Mucosa of rectum (tissue), 2 donors: ENCODE measurements at regions not wholly inside any gene's neighbourhood (a gene's known extent, or its start where the extent isn't known, plus 50 kb on each side); places are given as distances from the start of the nearest gene placed in this dataset.

Experiments used
- H3K27ac ChIP-seq, 2 donors: one replicate each; pipeline ENCODE4 v1.7.0; 2013; ENCODE audit warnings: inconsistent platforms in 2 of 2, low read depth in 2 of 2, low read length in 2 of 2
- H3K27me3 ChIP-seq, 2 donors: one replicate each; pipeline ENCODE4 v1.7.0; 2013; ENCODE audit warnings: low read length in 2 of 2; ENCODE audit not compliant: control insufficient read depth in 2 of 2, insufficient read depth in 2 of 2
- H3K36me3 ChIP-seq, 2 donors: one replicate each; pipeline ENCODE4 v1.7.0; 2013; ENCODE audit warnings: low read length in 2 of 2; ENCODE audit not compliant: control insufficient read depth in 2 of 2, insufficient read depth in 2 of 2
- H3K4me1 ChIP-seq, 2 donors: one replicate each; pipeline ENCODE4 v1.7.0; 2013; ENCODE audit warnings: low read length in 2 of 2, mild to moderate bottlenecking in 1 of 2; ENCODE audit not compliant: control insufficient read depth in 2 of 2, insufficient read depth in 2 of 2
- H3K4me3 ChIP-seq, 2 donors: one replicate each; pipeline ENCODE4 v1.7.0; 2013; ENCODE audit warnings: low read length in 2 of 2
- H3K9ac ChIP-seq, 2 donors: one replicate each; pipeline ENCODE4 v1.7.0; 2013; ENCODE audit warnings: low read length in 2 of 2, low read depth in 1 of 2, mild to moderate bottlenecking in 1 of 2
- H3K9me3 ChIP-seq, 2 donors: one replicate each; pipeline ENCODE4 v1.7.0; 2013; ENCODE audit warnings: low read length in 2 of 2; ENCODE audit not compliant: control insufficient read depth in 2 of 2
- donor health status: healthy.
- donor health status: Normal muscosa, but diverticular disease.

- Histone ChIP-seq H3K27me3 (peaks cover 0 to 3% of the 10 kb centered on the region in 2 donors), H3K27ac (no peak overlapping the region), H3K9me3 (no peaks in the 10 kb centered on the region), H3K4me1 (no peaks in the 10 kb centered on the region), H3K4me3 (no peak overlapping the region), H3K9ac (no peak overlapping the region), H3K36me3 (no peaks in the 10 kb centered on the region)
Observed at GRCh38 chr1:48164571-48164970, 57.9 kb upstream of the SLC5A9 start.

DNA sequence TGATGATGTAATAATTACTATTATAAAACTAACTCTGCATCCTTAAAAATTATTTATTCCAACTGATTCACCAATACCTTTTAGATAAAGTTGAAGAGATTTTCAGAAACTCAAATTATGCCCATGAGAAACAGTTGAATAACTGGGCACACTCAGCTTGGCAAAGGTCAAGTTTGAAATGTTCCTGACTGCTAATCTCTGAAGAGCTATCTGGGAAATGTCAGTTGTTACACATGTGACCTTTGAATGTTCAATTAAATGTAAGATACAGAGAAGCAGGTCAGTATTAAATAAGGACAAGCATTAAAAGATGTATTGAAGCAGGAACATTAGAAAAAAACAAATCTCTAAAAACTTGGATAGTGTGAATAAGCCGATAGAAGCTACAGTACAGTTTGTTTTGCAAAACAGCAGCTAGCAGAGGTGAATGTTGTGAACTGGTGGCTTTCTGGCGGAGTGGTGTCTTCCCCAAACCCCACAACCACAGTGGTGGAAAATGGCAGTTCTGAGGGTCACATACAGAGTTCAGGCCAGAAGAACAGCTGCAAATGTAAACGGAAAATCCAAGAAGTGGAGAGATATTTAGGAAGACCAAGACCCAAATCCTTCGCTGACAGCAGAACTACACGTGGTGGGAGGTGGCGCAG is 61.9 kb upstream of the SLC5A9 start:
- H3K9me3 ChIP-seq: no peaks in the 10 kb centered on the region
- H3K27ac ChIP-seq: no peak overlapping the region
- no peaks in the 10 kb centered on the region for H3K36me3 ChIP-seq
- H3K27me3 ChIP-seq: peaks cover 0 to 3% of the 10 kb centered on the region in 2 donors
- H3K4me1 ChIP-seq: no peaks in the 10 kb centered on the region
- H3K9ac ChIP-seq: no peak overlapping the region
- no peak overlapping the region for H3K4me3 ChIP-seq

GRCh38 chr1:48139275-48139674 is 83.2 kb upstream of the SLC5A9 start:
- no peaks in the 10 kb centered on the region for H3K27me3 ChIP-seq
- H3K9ac ChIP-seq: no peak overlapping the region

DNA sequence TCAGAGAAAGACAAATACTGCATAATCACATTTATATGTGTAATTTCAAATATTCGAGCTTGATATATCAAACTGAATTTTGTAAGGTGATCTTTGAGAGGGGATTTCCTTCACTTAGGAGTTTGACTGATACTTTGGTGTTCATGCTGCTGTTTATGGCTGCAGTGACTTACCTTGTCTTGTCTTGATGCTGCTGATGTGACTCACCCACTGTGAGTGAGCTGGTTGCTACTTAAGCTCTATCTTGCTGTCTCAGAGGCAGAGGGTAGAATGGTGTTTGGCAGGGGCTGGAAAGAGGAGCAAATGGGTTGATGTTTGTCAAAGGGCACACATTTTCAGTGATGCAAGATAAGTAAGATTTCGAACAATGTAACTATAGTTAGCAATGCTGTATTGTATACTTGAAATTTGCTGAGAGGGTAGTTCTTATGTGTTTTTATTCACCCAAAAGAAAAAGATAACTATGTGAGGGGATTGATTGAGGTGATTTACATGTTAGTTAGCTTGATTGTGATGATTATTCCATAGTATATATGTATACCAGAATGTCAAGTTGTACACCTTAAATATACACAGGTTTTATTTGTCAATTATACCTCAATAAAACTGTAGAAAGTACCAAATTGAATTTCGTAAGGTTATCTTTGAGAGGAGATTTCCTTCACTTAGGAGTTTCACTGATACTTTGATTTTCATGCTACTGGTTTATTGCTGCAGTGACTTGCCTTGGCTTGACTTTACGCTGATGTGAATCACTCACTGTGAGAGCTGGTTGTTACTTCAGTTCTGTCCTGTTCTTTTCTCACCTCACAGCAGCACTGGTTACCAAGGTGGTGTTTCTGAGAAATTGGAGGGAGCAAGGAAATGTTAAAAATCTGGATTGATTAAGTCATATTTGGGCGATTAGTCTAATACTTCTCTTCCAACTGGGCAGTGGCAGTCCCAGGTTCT is 94.5 kb upstream of the SLC5A9 start:
- Histone ChIP-seq H3K9ac (no peak overlapping the region), H3K4me3 (no peak overlapping the region), H3K36me3 (no peaks in the 10 kb centered on the region), H3K27ac (no peak overlapping the region), H3K27me3 (no peaks in the 10 kb centered on the region), H3K9me3 (no peaks in the 10 kb centered on the region), H3K4me1 (no peaks in the 10 kb centered on the region)

More at GRCh38 chr1:48139275-48139674, 83.2 kb upstream of the SLC5A9 start:
- Histone ChIP-seq H3K4me1 (no peaks in the 10 kb centered on the region), H3K27ac (no peak overlapping the region), H3K4me3 (no peak overlapping the region), H3K36me3 (no peaks in the 10 kb centered on the region), H3K9me3 (no peaks in the 10 kb centered on the region)

DNA sequence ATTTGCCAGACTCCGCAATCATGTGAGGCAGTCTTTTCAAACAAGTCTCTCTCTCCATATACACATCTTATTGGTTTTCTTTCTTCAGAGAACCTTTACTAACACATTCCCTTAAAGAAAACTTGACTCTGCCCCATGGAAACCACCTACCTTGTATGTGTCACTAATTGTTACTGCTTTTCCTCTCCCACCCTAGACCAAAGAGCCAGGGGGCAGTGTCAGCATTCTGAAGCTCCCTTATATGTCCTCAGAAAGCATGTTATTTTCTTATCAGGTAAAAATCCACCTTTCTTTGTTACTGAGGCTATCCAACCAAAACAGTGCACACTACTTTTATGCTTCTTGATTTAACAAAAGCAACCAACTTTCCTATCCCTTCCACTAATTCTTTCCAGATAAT is 98.9 kb upstream of the SLC5A9 start:
- H3K27me3 ChIP-seq: no peaks in the 10 kb centered on the region
- H3K9ac ChIP-seq: no peak overlapping the region
- H3K27ac ChIP-seq: no peak overlapping the region

DNA sequence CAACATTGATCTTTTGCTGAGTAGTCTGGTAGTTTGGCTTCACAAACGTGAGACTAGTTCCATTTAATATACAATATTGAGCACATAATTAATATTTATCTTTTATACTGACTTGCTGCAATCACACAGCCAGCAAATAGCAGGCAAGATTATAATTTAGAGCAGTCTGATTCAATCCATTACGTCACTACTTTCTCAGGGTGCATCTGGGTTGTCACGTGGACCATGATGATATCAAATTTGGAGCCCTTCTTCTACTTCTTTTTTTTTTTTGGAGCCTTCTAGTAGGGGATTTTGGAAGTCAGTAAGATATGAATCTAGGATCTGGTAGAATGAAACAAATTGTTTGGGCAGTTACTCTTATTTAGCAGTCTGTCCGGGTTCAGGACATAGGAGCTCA is 100.6 kb upstream of the SLC5A9 start:
- H3K4me1 ChIP-seq: no peaks in the 10 kb centered on the region
- H3K36me3 ChIP-seq: no peaks in the 10 kb centered on the region

More for the DNA sequence above, 98.9 kb upstream of the SLC5A9 start:
- H3K4me3 ChIP-seq: no peak overlapping the region
- no peaks in the 10 kb centered on the region for H3K9me3 ChIP-seq
- H3K36me3 ChIP-seq: no peaks in the 10 kb centered on the region
- no peaks in the 10 kb centered on the region for H3K4me1 ChIP-seq

GRCh38 chr1:48120621-48121020 is 101.9 kb upstream of the SLC5A9 start:
- Histone ChIP-seq H3K4me1 (no peaks in the 10 kb centered on the region), H3K27me3 (no peaks in the 10 kb centered on the region), H3K9ac (no peak overlapping the region), H3K36me3 (no peaks in the 10 kb centered on the region), H3K27ac (no peak overlapping the region), H3K4me3 (no peak overlapping the region), H3K9me3 (no peaks in the 10 kb centered on the region)

More for the DNA sequence above, 100.6 kb upstream of the SLC5A9 start:
- Histone ChIP-seq H3K27ac (no peak overlapping the region), H3K9me3 (no peaks in the 10 kb centered on the region), H3K9ac (no peak overlapping the region), H3K4me3 (no peak overlapping the region), H3K27me3 (no peaks in the 10 kb centered on the region)

DNA sequence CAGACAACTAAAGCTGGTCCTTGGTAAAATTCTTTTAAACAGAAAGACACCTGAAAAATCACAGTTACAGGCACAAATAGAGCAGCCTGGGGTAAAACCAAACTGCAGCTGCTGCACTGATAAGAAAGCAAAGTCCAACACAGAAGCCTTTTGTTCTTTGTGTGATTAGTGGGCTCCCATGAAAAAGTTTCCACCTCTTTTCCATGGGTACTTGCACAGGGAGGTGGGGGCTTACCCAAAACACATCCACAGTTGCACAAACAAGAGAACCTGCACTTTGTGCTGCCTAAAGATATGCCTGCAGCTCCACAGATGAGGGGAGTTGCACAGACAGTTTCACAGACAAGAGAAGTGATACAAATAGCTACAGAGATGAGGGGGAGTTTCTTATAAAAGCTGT is 106.7 kb upstream of the SLC5A9 start:
- no peaks in the 10 kb centered on the region for H3K27me3 ChIP-seq
- no peaks in the 10 kb centered on the region for H3K4me1 ChIP-seq
- no peak overlapping the region for H3K9ac ChIP-seq
- H3K9me3 ChIP-seq: no peaks in the 10 kb centered on the region
- H3K36me3 ChIP-seq: no peaks in the 10 kb centered on the region
- H3K4me3 ChIP-seq: no peak overlapping the region
- no peak overlapping the region for H3K27ac ChIP-seq

DNA sequence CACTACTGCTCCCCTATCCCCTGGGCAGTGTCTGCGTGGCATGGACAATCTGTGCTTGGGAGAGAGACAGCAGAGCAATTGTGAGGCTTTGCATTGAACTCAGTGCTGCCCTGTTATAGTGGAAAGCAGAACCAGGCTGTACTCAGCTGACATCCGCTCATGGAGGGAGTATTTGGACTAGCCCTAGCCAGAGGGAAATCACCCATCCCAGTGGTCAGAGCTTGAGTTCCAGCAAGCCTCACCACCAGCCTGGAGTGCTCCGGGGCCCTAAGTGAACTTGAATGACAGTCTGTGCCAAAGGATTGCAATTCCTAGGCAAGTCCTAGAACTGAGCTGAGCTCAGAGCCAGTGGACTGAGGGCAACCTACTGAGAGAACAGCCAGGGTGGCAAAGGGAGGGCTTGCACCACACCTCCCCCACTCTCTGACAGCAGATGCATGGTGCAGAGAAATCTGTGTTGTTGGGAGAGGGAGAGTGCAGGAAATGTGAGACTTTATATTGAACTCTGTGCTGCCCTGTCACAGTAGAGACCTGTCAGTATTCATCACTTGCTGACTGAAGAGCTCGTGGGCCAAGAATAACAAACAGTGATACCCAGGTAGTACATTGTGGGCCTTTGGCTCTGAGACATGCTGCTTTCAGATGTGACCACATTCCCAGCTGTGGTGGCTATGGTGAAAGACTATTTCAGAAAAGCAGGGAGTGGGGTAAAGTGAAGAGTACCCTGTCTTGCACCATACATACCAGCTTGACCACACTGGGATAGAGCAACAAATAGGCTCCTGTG is 107.7 kb upstream of the SLC5A9 start:
- H3K9ac ChIP-seq: no peak overlapping the region
- H3K27ac ChIP-seq: no peak overlapping the region
- no peaks in the 10 kb centered on the region for H3K27me3 ChIP-seq
- H3K4me1 ChIP-seq: no peaks in the 10 kb centered on the region
- no peaks in the 10 kb centered on the region for H3K9me3 ChIP-seq
- no peak overlapping the region for H3K4me3 ChIP-seq
- no peaks in the 10 kb centered on the region for H3K36me3 ChIP-seq
